ENCODE measurements at regions not wholly inside any gene's neighbourhood (a gene's known extent, or its start where the extent isn't known, plus 50 kb on each side); places are given as distances from the start of the nearest gene placed in this dataset.

GRCh38 chr5:122719991-122720746 lies 54.7 kb upstream of the SNX2 start:
- no peaks in the 10 kb centered on the region for H3K9me3 Mint-ChIP-seq
- no peak overlapping the region for H3K4me3 Mint-ChIP-seq
- no peak for TF ChIP-seq CTCF (conservative IDR thresholded peaks at IDR 0.05)
- no peak overlapping the region for H3K27ac Mint-ChIP-seq (ENCODE audit: unreplicated experiment)
- H3K4me1 Mint-ChIP-seq, result no peaks in the 10 kb centered on the region
- no peaks in the 10 kb centered on the region for H3K36me3 Mint-ChIP-seq (ENCODE audit: low read depth)
- H3K27me3 Mint-ChIP-seq (ENCODE audit: low read depth), result no peaks in the 10 kb centered on the region
- DNase-seq (ENCODE audit: low read depth, low spot score), result no peak

- no peaks in the 10 kb centered on the region for H3K9me3 Mint-ChIP-seq
- H3K27me3 Mint-ChIP-seq (ENCODE audit: low read depth), result no peaks in the 10 kb centered on the region
- DNase-seq (ENCODE audit: low read depth, low spot score), result no peak
Observed at GRCh38 chr5:122721127-122721526, 53.8 kb upstream of the SNX2 start.

GRCh38 chr5:122722341-122722740 lies 52.5 kb upstream of the SNX2 start:
- DNase-seq (ENCODE audit: low read depth, low spot score), result no peak
- Mint-ChIP-seq H3K9me3 (no peaks in the 10 kb centered on the region), H3K4me3 (no peak overlapping the region), H3K4me1 (no peaks in the 10 kb centered on the region), H3K27me3 (ENCODE audit: low read depth) (no peaks in the 10 kb centered on the region), H3K36me3 (ENCODE audit: low read depth) (no peaks in the 10 kb centered on the region), H3K27ac (ENCODE audit: unreplicated experiment) (no peak overlapping the region)
- TF ChIP-seq CTCF (conservative IDR thresholded peaks at IDR 0.05), result no peak

More at GRCh38 chr5:122721127-122721526, 53.8 kb upstream of the SNX2 start:
- Mint-ChIP-seq H3K4me1 (no peaks in the 10 kb centered on the region), H3K36me3 (ENCODE audit: low read depth) (no peaks in the 10 kb centered on the region), H3K27ac (ENCODE audit: unreplicated experiment) (no peak overlapping the region), H3K4me3 (no peak overlapping the region)
- no peak for TF ChIP-seq CTCF (conservative IDR thresholded peaks at IDR 0.05)

GRCh38 chr5:122723606-122724352 lies 51.1 kb upstream of the SNX2 start:
- Mint-ChIP-seq H3K27ac (ENCODE audit: unreplicated experiment) (no peak overlapping the region), H3K36me3 (ENCODE audit: low read depth) (no peaks in the 10 kb centered on the region), H3K4me1 (no peaks in the 10 kb centered on the region), H3K27me3 (ENCODE audit: low read depth) (no peaks in the 10 kb centered on the region), H3K9me3 (peaks cover 3% of the 10 kb centered on the region), H3K4me3 (no peak overlapping the region)
- DNase-seq (ENCODE audit: low read depth, low spot score), result no peak
- no peak for TF ChIP-seq CTCF (conservative IDR thresholded peaks at IDR 0.05)
